Ovary (tissue), 3 donors: ENCODE measurements at regions not wholly inside any gene's neighbourhood (a gene's known extent, or its start where the extent isn't known, plus 50 kb on each side); places are given as distances from the start of the nearest gene placed in this dataset.

Source experiments
- CTCF ChIP-seq, 3 donors: fragments of 450-650 bp in 2 of 3; fragments of 200-600 bp in 1 of 3; IDR thresholded peaks; one replicate each; pipeline versions ENCODE4 v1.5.1 to v1.8.0; 2016 to 2022; ENCODE audit warnings: antibody characterized with exemption in 3 of 3, mild to moderate bottlenecking in 1 of 3
- EP300 ChIP-seq: sonication (generic); formaldehyde crosslinking; IDR thresholded peaks from one replicate; pipeline ENCODE4 v1.6.1; 2017; ENCODE audit warnings: antibody characterized with exemption
- POLR2A ChIP-seq: fragments of 450-650 bp; IDR thresholded peaks from one replicate; pipeline ENCODE4 v1.6.1; 2017; ENCODE audit warnings: antibody characterized with exemption, mild to moderate bottlenecking, moderate library complexity
- donor health status: DM: no; HTN: no; CAD: no.

- TF ChIP-seq CTCF (IDR thresholded peaks at IDR 0.05) (no peak), POLR2A (no peak), EP300 (no peak)
These were observed 427.6 kb upstream of the WWC1 start for GRCh38 chr5:167863883-167864282.
